CD4-positive, alpha-beta T cell treated with Interleukin-4 for 4 hours (primary cell): ENCODE measurements at regions not wholly inside any gene's neighbourhood (a gene's known extent, or its start where the extent isn't known, plus 50 kb on each side); places are given as distances from the start of the nearest gene placed in this dataset.

Experiments used
- DNase-seq: peaks from one replicate; pipeline ENCODE4 v3.0.0-alpha.2; 2020

DNA sequence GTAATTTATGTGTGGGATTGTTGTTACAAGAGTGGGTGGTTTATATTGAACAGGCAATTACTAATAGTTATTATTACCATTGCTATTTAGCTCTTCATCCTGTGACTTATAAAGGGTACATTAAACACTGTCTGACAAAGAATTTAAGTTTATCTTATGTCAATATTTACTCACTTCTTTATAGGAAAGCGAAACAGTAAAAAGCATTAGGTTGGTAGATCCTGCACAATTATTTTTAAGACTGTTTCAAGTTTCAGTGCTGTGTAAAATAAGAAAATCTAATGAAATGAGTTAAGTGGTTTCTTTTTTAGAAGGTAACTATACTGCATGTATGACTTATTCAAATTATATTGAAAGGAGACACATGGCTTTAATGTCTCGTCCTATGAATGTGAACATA lies 135.8 kb upstream of the MAP3K7 start:
- no peak for DNase-seq

DNA sequence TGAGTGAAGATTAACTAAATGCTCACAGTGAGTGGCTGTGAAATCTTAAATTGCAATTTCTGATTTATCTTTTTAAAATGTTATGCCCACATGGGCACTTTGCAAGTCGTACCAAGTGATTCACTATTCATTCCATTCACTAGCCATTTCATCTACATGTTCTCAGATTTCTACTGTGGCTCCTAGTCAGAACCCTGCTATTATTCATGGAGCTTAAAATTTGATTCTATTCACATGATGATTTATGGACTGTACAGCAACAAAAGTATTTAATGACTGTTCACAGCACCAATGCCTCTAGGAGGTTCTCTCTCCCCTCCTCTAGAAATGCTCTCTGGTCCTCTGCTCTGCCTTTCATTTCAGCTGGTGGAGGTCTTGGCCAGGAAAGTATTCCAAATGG lies 133.5 kb upstream of the MAP3K7 start:
- no peak for DNase-seq

DNA sequence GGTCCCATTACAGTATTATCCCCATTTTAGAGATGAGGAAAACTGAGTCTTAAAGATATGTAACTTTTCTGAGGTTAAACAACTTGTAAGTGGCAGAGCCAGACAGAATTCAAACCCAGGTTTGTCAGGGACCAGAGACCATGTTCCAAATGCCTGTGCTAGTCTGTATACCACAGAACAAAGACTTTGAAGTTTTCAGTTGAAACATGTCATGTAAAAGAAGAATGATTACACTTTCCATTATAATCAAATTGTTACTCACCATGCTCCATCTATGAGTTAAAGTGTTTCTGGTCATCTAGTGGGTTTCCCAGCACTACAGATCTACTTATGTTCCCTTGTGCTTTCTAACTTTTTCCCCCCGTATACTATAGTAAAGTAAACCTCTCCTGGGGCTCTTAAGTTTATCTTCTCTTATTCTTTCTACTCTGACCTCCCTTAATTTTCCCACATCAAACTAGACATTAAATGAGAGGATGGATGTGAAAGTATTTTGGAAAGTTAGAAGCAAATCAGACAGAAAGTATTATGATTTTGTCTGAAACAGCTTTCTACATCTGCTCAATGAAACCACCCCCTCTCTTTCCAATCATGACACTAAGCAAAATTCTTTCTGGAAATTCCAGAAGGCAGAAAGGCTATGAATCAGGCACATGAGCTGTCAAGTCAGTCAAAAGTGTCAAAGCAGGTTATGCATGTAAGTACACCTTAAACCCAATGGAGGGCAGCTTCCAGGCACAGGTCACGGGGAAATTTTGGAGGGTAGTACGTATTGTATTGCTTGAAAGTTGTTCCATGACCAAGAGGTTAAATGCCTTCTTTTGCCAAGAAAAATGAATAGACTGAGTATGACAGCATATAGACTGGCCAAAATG lies 132.7 kb upstream of the MAP3K7 start:
- DNase-seq: no peak

DNA sequence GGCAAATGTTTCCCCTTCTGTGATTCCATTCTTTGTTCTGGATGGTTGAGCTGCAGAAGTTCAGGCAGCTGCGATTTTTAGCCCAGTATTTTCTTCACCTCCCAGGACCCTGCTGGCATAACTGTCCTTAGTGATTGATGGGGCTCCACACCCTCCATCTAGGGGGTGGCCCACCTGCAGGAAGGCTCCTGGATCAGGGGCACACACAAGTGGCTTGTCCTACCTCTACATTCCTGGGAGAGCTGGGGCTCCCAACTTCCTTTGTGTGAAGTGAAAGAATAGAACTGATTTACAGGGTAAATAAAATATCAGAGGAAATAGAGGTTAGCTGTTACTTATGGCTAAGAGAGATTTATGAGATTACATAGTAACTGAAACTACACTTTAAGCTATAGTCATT lies 129.5 kb upstream of the MAP3K7 start:
- no peak for DNase-seq

DNA sequence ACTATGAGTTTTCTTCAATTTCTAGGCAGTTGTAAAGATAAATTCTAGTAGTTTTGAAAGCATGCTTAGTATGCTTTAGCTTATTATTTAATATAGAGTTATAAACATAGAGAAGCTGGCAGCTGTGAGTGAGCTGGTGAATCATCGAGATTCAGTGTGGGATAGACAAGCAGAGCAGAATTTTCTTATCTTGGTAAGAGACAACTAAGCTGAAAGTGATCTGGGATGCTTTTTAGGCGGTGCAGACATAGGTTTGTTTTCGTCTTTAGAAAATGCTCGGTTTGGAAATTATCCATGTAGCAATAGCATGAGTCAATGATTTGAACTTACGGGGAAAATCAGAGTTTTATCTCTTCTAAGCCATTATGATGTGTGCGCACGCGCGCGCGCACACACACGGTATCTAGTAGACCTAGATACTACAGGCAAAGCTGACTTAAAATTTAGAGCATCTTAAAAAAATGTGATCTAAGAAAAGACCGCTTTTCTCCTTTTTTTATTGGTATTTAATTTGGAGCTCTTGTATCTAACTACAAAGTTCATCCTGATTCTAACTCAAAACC lies 128.3 kb upstream of the MAP3K7 start:
- no peak for DNase-seq

DNA sequence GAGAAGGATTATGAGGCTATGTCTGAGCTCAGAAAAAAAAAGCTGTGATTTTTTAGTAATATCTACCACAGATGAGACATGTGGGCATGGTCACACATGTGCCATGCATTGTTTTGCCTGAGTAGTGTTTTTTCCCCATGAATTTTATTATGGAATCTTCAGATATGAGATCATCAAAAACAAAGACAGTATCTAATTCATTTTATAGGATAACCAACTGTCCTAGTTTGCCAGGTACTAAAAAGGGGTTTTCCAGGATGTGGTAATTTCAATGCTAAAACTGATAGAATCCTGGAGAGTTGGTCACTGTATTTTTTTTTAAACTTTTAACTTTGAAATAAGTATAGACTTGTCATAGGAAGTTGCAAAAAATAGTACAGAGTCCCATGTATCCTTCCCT lies 127.4 kb upstream of the MAP3K7 start:
- DNase-seq: no peak

DNA sequence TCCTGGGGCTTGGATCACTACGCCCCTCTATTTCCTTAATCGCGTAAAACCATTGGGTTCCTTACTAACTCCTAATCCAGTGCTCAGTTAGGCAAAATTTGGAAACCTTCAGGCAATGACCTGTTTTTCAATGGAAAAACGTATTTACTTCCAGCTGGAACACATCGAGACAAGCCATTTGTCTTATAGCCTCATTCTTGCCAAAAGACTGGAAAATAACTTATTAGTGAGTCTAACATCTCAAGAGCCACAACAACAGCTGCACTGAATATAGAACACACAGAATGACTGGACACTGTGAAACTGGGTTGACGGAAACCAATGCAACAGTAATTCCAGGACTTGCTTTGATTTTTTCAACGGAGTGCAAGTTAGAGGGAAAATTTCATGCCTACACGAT lies 125.2 kb upstream of the MAP3K7 start:
- no peak for DNase-seq

DNA sequence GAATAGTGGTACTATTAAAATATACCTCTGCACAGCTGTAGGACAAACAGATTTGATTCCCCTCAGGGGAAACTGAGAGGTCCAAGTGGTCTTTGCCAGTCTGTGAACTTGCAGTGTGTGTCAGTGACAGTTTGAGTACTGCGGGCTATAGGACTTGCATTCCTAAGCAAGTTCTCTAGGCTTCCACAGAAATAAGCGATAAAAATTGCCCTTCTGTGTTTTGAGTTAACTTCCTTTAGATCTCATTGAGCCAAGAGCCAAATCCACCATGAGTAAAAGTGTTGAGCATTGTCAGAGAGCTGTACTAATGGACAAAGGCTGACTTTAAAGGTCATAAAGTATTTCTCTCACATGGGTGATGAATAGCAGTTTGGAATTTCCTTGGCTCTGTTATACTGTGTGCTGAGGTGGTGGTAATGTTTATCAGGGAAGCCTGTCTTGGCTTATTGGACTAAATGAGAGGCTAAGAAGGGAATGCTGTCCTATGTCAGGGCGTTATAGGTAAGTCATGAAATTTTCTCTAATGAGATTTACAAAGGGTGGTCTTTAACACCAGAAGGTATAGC lies 122.6 kb upstream of the MAP3K7 start:
- DNase-seq: no peak

DNA sequence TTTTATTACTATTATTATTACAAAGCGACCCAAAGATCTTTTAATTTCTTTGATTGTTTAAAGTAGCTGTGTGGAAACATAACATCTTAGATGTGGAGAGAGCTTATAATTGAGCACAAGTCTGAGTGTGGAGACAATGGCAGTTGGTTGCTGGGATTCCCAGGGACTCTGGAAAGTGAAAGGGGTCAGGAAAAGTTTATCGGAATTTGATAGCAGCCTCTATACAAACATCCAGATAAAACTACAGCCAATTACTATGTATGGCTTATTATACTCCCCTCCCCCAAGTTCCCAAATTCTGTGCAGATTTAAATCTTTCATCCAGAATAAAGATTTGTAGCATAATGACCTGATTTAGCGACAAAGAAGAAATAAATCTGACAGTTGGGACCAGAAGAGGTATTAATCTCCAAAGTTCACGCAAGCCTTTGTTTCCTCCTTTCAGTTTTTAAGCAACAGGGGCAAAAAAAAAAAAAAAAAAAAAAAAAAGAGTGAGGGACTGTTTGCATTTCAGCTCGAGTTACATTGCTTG lies 121.4 kb upstream of the MAP3K7 start:
- DNase-seq: no peak

DNA sequence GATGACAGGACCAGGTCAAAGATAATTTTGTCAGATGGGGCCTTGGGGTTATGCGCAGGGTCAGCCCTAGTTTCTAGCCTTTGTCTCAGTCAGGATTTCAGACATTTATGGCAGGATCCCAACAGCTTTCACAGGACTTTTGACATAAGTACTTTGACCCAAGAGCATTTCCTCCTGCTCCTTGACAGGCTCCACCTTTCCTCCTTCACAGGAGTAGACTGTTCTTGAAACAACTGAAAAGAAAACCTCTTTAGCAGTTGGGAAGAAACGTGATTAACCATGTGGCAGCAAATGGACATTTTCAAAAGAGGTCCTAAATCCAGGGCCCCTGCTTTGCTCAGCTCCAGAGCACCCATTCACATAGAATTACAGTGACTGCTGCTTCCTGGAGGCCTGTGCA lies 120.4 kb upstream of the MAP3K7 start:
- no peak for DNase-seq

DNA sequence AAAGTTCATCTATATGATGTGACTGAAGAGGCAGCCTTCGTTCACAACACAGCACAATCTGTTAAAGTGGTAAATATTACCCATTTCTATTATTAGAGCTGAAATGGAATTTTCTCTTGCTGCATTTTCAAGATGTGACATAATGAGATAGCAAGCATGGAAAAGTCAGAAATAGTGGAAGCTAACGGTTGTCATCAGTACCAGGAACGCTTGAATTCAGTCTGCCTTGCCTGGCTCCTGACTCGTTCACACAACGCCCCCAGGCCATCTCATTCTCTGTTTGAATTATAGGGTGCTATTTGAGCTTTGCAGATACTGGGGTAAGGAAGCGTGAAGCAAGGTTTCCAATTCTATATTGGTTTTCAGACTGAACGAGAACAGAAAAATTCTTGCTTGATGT lies 116.5 kb upstream of the MAP3K7 start:
- no peak for DNase-seq

DNA sequence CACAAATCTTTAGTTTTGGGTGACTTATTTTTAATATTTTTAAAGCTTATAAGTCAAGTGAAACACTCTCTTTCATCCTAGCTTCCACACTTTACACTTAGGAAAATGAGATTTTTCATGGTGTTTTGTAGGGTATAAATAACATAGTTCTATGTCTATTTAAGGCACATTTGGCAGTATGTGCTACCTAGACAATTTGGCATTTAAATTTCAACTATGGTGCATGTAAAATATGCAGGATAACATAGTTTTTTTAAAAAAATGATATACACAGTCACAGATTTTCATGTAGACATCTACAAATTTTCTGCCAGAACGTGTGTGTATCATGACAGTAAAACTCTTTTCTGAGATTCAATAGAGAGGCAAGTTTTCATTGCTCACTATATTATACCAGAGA lies 115.1 kb upstream of the MAP3K7 start:
- DNase-seq: no peak

DNA sequence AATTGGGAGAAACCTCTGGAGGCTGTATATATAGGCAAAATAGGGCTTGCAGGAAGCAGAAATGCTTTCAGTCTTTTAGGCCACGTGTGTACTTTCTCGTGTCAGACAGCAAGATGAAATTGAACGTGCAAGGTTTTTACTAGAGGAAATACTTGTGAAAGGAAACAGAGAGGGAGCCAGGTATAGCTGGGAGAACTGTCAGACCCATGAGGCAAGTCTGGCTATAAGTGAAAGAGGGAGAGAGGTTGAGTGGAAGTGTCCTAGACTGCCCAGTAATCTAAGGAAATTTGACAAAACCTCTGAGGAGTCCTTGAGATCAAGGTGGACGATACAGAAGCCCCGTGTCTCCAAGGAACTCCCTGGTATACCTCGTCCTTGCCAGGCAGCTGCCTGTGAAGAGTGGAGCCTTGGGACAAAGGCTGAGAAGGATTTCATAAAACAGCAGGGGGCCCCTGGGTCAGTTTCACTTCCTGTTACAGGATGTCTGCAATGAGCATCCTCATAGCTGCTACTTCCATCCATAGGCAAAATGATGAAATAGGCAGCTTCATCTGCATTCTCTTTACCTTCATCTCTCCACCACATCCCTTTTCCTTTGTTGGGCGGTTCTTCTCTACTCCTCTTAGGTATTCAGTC lies 114.4 kb upstream of the MAP3K7 start:
- DNase-seq: no peak

DNA sequence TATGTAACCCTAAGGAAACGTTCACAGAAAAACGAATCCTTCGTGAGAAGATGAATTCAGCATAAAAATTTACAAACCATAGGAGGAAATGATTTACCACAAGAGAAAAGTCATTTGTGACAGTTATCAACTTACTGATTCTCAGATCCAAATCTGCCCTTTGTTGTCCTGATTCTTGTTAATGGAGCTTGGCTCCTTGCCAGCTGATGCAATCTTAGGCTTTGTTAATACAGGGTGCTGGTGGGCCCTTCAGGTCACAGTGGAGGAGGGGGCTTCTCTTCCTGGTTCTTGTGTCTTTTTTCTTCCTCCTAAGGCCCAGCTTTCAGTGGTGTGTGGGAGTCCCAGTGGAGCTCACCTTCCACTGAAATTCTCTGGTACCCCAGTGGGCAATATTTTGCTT lies 108.4 kb upstream of the MAP3K7 start:
- no peak for DNase-seq

DNA sequence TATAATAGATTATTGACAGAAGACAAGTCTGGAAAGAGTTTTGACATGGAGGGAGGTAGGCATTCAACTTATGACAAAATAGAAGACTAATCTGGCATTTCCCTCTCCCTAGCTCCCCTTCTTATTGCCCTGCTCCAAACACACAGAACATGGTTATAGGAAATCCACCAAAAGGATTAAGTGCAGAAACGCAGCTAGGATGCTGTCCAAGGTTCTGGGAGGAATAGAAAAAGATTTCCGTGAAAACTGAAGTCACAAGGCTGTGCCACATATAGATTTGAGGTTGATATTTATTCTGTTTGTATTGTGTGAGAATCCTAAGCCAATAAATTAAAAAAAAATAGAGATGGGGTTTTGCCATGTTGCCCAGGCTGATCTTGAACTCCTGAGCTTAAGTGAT lies 107.9 kb upstream of the MAP3K7 start:
- no peak for DNase-seq

DNA sequence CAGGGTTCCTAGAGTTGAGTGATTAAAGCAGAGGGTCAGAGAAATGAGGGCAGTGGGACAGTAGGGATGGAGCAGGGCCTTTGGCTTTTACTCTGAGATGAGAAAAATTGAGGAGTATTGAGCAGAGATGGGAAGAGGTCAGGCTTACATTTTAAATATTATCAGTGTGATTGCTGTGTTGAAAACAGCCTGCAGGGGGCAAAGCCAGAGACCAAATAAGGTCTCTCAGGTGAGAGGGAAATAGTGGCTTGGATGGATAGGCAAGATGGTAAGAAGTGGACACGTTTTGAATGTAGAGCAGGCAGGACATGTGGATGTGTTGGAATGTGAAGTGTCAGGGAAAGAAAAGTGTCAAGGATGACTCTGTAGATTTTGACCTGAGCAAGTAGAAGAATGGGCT lies 105.0 kb upstream of the MAP3K7 start:
- no peak for DNase-seq

DNA sequence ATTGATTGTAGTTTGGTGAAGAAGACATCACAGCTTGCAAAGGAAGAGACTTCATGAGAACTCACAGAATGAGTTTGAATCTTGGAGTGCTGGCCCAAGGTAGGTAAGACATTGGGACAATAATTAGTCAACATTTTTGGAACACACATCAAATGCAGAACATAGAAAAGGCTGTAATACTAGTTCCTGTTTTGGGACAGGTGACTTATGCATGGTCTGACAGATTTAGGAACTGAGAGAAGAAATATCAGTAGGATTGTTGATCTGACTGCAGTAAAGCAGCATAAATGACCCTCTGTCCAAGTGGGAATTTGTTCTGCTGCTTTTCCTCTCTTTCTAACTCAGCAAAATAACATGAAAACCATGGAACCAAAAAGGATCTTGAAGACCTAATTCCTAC lies 102.3 kb upstream of the MAP3K7 start:
- DNase-seq: no peak

DNA sequence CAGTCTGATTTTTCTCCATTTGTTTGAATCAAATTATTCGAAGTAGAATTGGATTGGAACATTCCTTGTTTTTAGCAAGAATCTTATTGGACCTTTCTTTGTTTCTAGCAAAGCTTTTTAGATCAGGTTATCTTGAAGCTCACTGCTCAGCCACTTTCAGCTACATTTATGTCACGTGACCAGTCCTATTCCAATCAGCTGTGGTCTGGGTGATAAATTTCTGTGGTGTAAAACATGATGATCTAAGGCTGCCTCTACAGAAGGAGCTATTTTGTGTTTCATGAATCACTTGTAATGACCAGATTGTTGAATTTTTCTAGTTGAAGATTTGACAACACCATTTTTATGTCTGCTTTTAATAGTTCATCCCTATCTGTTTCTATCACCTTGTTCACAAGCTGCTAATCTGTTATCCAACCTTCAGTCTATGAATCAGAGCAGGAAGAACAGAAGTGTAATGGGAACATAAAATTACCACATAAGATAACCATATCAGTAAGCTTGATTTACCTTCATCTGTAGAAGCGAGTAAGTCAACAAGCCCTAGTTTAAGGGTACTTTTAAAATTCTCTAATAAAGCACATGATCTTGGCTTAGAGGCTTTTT lies 101.0 kb upstream of the MAP3K7 start:
- DNase-seq: no peak

DNA sequence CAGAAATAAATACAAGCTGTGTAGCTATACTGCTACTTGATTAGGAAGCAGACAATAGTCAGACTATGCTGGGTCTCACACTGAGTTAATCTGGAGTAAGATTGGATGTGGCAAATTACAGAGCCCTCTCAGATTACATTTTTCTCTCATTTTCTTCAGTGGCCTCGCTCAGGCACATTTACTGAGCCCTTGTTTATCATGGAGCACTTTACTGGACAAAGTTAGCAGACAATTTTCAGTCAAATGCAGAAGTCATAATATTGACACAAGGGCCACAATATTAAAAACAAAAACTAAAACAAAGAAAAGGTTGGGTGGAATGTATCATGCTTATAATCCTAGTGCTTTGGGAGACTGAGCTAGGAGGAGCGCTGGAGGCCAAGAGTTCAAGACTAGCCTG lies 95.0 kb upstream of the MAP3K7 start:
- no peak for DNase-seq

DNA sequence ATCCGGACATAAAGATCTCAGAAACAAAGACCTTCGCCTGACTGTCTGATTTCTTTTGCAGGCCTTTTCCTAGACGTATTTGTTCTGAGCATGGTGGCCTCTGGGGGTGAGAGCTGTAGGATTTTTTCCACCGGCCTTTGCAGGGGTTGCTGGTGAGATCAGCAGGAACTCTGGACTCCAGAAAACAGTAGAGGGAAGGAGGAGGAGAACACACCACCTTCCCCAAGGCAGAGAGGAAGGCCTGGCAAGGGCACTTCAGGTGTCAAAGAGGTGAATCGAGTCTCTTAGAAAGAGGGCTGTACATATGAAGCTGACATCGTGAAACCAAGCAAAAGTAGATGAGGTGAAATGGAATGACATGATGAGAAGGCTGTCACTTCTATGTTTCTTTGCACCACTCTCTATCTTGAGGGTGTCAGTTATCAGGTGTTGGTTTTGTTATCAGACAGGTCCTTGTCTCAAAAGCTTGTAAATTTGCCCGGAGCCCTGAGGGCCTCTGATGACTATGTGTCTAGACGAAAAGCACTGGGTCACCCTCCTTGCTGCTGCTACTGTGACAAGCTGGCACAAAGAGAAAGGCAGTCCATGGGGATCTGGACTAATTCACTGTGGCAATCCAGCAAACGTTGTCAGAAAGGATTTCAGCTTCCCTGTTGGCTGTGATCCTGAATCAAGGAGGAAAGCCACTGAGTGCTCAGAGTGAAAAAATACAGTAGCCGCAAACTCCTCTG lies 91.3 kb upstream of the MAP3K7 start:
- DNase-seq: no peak

DNA sequence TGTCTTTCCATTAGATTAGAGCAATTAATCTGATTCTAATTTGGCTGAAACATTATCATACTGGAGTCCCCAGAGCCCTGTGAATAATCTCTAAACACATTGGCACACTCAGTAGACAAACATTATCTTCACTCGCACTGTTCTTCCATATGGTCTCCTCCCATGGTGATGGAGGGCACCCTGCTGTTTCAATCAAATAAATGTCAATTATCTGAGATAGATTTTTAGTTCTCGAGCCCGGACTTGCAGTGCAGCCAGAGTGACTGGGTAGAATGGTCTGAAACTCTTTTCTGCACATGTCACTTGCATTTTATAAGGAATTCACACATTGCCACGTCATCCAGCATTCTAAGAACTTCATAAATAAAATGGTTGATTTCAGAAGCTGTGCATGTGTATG lies 90.6 kb upstream of the MAP3K7 start:
- no peak for DNase-seq

DNA sequence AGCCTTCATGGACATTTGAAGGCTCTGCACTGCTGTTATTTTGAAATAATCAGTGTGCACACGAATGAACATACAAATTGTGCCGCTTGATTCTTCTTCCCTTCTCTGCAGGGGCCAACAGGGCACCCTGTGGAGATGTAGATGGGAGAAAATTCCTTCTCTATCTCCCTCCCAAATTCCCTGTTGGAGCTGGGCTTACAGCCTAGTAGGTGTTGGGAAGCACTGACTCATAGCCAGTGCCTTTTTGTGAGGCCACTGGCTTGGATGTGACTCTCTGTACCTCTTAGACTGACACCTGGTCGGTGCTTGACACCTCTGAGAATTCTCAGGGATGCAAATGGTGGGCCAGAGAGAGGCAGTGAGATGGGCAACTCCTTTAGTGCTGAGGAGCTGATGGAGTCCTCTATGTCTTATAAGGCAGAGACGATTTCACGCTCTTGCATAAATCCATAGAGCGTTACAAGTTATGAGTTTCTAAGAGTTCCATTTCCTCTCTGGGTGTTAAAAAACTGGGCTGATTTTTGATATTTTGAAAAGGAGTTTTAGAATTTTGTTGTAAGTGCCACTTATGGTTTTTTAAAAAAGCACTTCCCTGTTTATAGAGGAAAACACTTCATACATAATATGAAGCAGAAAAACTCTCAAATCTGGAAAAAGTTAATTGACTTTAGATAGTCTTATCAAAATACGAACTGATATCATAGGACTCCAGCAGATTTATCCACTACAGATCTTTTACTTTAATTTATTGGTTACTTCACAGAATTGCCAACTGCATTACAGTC lies 89.8 kb upstream of the MAP3K7 start:
- DNase-seq: no peak
